Keratinocyte (primary cell): ENCODE measurements at regions not wholly inside any gene's neighbourhood (a gene's known extent, or its start where the extent isn't known, plus 50 kb on each side); places are given as distances from the start of the nearest gene placed in this dataset.

ENCODE experiments used
- DNase-seq: peaks from one replicate; pipeline ENCODE4 v3.0.0-alpha.2; 2011; ENCODE audit warnings: low read depth, missing footprints, low spot score
- FAIRE-seq: peaks from 2 replicates; lab custom pipeline; 2011; peaks lifted over from hg19 to GRCh38; lab: Jason Lieb, UNC
- H2AFZ ChIP-seq: 2 replicates; pipeline ENCODE4 v1.6.0; 2012; ENCODE audit warnings: low read length, control low read depth, inconsistent platforms; ENCODE audit not compliant: control insufficient read depth
- H3K27ac ChIP-seq: 2 replicates; pipeline ENCODE4 v1.5.1; 2011; ENCODE audit warnings: low read length; ENCODE audit not compliant: control insufficient read depth, insufficient read depth
- H3K27me3 ChIP-seq: 3 replicates; pipeline ENCODE4 v1.6.0; 2011; ENCODE audit warnings: low read length; ENCODE audit not compliant: control insufficient read depth, insufficient read depth; ENCODE audit errors: extremely low read depth
- H3K36me3 ChIP-seq, 2 experiments: 2 replicates in 1 of 2; 3 replicates in 1 of 2; pipeline ENCODE4 v1.5.1; 2011; ENCODE audit warnings: low read length in 2 of 2, mild to moderate bottlenecking in 1 of 2; ENCODE audit not compliant: control insufficient read depth in 2 of 2, insufficient read depth in 2 of 2; ENCODE audit errors: extremely low read depth in 1 of 2
- H3K4me1 ChIP-seq: 3 replicates; pipeline ENCODE4 v1.5.1; 2011; ENCODE audit warnings: low read length; ENCODE audit not compliant: control insufficient read depth, insufficient read depth; ENCODE audit errors: extremely low read depth
- H3K4me2 ChIP-seq: 3 replicates; pipeline ENCODE4 v1.6.0; 2011; ENCODE audit warnings: low read depth, low read length; ENCODE audit not compliant: control insufficient read depth, insufficient read depth; ENCODE audit errors: extremely low read depth
- H3K4me3 ChIP-seq, 3 experiments: fragments of 200-600 bp in 1 of 3; sonication (generic) in 1 of 3; 2 replicates in 2 of 3; 3 replicates in 1 of 3; pipeline ENCODE4 v1.5.1; 2011 to 2016; ENCODE audit warnings: low read length in 3 of 3, mild to moderate bottlenecking in 3 of 3, control low read depth in 2 of 3, inconsistent platforms in 1 of 3, low read depth in 1 of 3, mixed read lengths in 1 of 3, mixed run types in 1 of 3, moderate library complexity in 1 of 3; ENCODE audit not compliant: control insufficient read depth in 2 of 3, insufficient read depth in 2 of 3; ENCODE audit errors: extremely low read depth in 1 of 3
- H3K79me2 ChIP-seq: 2 replicates; pipeline ENCODE4 v1.6.0; 2012; ENCODE audit warnings: low read length; ENCODE audit not compliant: control insufficient read depth, insufficient read depth
- H3K9ac ChIP-seq: 3 replicates; pipeline ENCODE4 v1.6.0; 2011; ENCODE audit warnings: low read length; ENCODE audit not compliant: control insufficient read depth, insufficient read depth; ENCODE audit errors: extremely low read depth
- H3K9me1 ChIP-seq: 3 replicates; pipeline ENCODE4 v1.6.0; 2011; ENCODE audit warnings: low read length; ENCODE audit not compliant: control insufficient read depth, insufficient read depth; ENCODE audit errors: extremely low read depth
- H3K9me3 ChIP-seq: 2 replicates; pipeline ENCODE4 v1.5.1; 2012; ENCODE audit warnings: low read depth, low read length; ENCODE audit not compliant: control insufficient read depth
- H4K20me1 ChIP-seq: 3 replicates; pipeline ENCODE4 v1.6.0; 2011; ENCODE audit warnings: low read length; ENCODE audit not compliant: control insufficient read depth, insufficient read depth; ENCODE audit errors: extremely low read depth
- CTCF ChIP-seq, 3 experiments: IDR thresholded peaks in 1 of 3; conservative IDR thresholded peaks in 1 of 3; optimal IDR thresholded peaks in 1 of 3; 2 replicates in 2 of 3; 3 replicates in 1 of 3; pipeline versions ENCODE3 to v1.5.1; 2011; ENCODE audit warnings: low read length in 3 of 3, mild to moderate bottlenecking in 3 of 3, moderate library complexity in 2 of 3, control low read depth in 1 of 3, inconsistent platforms in 1 of 3; ENCODE audit not compliant: insufficient read depth in 2 of 3; ENCODE audit errors: extremely low read depth in 1 of 3
- EZH2 ChIP-seq: IDR thresholded peaks from one replicate; pipeline ENCODE4 v1.6.1; 2012; ENCODE audit warnings: inconsistent platforms, mild to moderate bottlenecking, low read length, moderate library complexity
- dilution Hi-C: fragments of 300-500 bp; cut with MboI; formaldehyde crosslinking; loops from one replicate; pipeline ENCODE4 v1.7.0; 2020; ENCODE audit warnings: low sequenced_read_pairs; ENCODE audit not compliant: extremely low pct_ligation_motif_present

GRCh38 chr4:72895408-72895807 is 174.1 kb downstream of the COX18 start:
- FAIRE-seq: no peak
- no peak overlapping the region for H2AFZ ChIP-seq
- no peak overlapping the region for H3K27ac ChIP-seq
- no peak for TF ChIP-seq CTCF (optimal IDR thresholded peaks at IDR 0.05 in 1 of 3, IDR thresholded peaks at IDR 0.05 in 1 of 3, conservative IDR thresholded peaks at IDR 0.05 in 1 of 3; ENCODE audit: extremely low read depth in 1 of 3, insufficient read depth in 2 of 3, low read length in 3 of 3)
- H3K79me2 ChIP-seq: no peaks in the 10 kb centered on the region
- no peak overlapping the region for H3K9ac ChIP-seq
- no peaks in the 10 kb centered on the region for H3K4me1 ChIP-seq
- H4K20me1 ChIP-seq: no peaks in the 10 kb centered on the region
- no peak for DNase-seq
- H3K27me3 ChIP-seq: no peaks in the 10 kb centered on the region
- H3K4me3 ChIP-seq: no peak overlapping the region
- H3K36me3 ChIP-seq: no peaks in the 10 kb centered on the region
- no peak overlapping the region for H3K4me2 ChIP-seq
- no peaks in the 10 kb centered on the region for H3K9me3 ChIP-seq
- dilution Hi-C loops: no loop called here
- no peaks in the 10 kb centered on the region for H3K9me1 ChIP-seq

- Histone ChIP-seq H3K9me1 (no peaks in the 10 kb centered on the region), H3K4me3 (no peak overlapping the region), H3K9me3 (no peaks in the 10 kb centered on the region), H2AFZ (no peak overlapping the region), H3K27ac (no peak overlapping the region), H3K79me2 (no peaks in the 10 kb centered on the region), H3K9ac (no peak overlapping the region), H3K27me3 (no peaks in the 10 kb centered on the region), H3K4me1 (no peaks in the 10 kb centered on the region), H3K36me3 (no peaks in the 10 kb centered on the region), H3K4me2 (no peak overlapping the region), H4K20me1 (no peaks in the 10 kb centered on the region)
- FAIRE-seq (no peak), DNase-seq (no peak)
- dilution Hi-C loops: no loop called here
- no peak for TF ChIP-seq CTCF (optimal IDR thresholded peaks at IDR 0.05 in 1 of 3, IDR thresholded peaks at IDR 0.05 in 1 of 3, conservative IDR thresholded peaks at IDR 0.05 in 1 of 3; ENCODE audit: extremely low read depth in 1 of 3, insufficient read depth in 2 of 3, low read length in 3 of 3)
- TF ChIP-seq EZH2: no peak
Observed at GRCh38 chr4:72893354-72894066, 176.0 kb downstream of the COX18 start.
